ENCODE measurements at regions not wholly inside any gene's neighbourhood (a gene's known extent, or its start where the extent isn't known, plus 50 kb on each side); places are given as distances from the start of the nearest gene placed in this dataset.

DNA sequence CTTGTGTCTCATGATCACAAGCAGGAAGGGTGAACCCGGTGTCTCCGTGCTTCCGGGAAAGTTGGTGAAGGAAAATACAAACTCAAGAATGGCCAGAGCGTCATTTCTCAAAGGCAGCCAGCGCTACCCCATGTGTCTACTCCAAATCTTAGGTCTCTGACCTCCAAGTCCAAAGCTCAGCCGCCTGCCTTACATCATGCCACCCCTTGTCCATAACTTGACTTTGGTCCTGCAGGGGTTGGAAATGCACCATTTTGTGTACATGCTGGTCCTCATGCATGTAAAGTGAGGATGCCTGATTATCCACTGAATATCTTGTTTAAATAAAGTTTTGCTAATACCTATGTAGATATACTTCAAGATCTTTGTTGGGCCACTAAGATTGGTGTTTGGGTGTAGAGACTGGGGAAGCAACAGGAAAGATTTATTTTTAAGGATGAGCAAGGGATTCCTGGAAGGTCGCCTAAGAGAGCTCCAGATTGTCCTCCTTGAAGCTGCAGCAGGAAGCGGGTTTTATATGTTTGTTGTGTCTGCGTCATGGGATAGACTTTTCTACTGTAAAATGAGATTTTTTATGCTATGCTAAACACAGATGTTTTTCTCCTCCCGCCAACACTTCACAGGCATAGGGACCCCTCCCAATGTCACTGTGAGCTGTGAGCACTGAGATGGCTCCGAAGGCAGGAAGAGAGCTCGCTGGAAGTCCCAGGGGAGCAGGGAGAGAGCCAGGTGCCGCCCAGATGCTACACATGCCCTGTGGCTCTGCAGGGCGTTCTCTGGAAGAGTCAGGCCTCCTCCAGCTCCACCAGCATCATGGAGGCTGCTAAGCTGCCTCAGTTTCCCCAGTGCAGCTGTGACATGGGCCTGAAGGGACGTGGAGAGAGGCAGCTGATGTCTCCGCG is 176.2 kb upstream of the HDAC4 start:
- TF ChIP-seq KLF8 (tag by site-specific recombination; IDR thresholded peaks at IDR 0.05): no peak
- TF ChIP-seq, protein P1, sequence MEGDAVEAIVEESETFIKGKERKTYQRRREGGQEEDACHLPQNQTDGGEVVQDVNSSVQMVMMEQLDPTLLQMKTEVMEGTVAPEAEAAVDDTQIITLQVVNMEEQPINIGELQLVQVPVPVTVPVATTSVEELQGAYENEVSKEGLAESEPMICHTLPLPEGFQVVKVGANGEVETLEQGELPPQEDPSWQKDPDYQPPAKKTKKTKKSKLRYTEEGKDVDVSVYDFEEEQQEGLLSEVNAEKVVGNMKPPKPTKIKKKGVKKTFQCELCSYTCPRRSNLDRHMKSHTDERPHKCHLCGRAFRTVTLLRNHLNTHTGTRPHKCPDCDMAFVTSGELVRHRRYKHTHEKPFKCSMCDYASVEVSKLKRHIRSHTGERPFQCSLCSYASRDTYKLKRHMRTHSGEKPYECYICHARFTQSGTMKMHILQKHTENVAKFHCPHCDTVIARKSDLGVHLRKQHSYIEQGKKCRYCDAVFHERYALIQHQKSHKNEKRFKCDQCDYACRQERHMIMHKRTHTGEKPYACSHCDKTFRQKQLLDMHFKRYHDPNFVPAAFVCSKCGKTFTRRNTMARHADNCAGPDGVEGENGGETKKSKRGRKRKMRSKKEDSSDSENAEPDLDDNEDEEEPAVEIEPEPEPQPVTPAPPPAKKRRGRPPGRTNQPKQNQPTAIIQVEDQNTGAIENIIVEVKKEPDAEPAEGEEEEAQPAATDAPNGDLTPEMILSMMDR (tag by site-specific recombination; IDR thresholded peaks at IDR 0.05): no peak
- TF ChIP-seq, protein P2, sequence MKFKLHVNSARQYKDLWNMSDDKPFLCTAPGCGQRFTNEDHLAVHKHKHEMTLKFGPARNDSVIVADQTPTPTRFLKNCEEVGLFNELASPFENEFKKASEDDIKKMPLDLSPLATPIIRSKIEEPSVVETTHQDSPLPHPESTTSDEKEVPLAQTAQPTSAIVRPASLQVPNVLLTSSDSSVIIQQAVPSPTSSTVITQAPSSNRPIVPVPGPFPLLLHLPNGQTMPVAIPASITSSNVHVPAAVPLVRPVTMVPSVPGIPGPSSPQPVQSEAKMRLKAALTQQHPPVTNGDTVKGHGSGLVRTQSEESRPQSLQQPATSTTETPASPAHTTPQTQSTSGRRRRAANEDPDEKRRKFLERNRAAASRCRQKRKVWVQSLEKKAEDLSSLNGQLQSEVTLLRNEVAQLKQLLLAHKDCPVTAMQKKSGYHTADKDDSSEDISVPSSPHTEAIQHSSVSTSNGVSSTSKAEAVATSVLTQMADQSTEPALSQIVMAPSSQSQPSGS (tag by site-specific recombination; IDR thresholded peaks at IDR 0.05; ENCODE audit: low read depth): no peak
- no peak for TF ChIP-seq YY1 (tag by site-specific recombination; IDR thresholded peaks at IDR 0.05)
- TF ChIP-seq ZNF623 (tag by site-specific recombination; IDR thresholded peaks at IDR 0.05): no peak
- TF ChIP-seq, protein P3, sequence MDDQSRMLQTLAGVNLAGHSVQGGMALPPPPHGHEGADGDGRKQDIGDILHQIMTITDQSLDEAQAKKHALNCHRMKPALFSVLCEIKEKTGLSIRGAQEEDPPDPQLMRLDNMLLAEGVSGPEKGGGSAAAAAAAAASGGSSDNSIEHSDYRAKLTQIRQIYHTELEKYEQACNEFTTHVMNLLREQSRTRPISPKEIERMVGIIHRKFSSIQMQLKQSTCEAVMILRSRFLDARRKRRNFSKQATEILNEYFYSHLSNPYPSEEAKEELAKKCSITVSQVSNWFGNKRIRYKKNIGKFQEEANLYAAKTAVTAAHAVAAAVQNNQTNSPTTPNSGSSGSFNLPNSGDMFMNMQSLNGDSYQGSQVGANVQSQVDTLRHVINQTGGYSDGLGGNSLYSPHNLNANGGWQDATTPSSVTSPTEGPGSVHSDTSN (CRISPR knock-in tag; IDR thresholded peaks at IDR 0.05): no peak
- TF ChIP-seq ZNF239 (tag by site-specific recombination; IDR thresholded peaks at IDR 0.05): no peak

Data from HEK293 (cell line).